Stimulated activated CD8-positive, alpha-beta memory T cell treated with anti-CD3 and anti-CD28 coated beads, Interleukin-12 subunit alpha, Interleukin-12 subunit beta, amount 100 ng/mL, for 4 hours (primary cell): ENCODE measurements at regions not wholly inside any gene's neighbourhood (a gene's known extent, or its start where the extent isn't known, plus 50 kb on each side); places are given as distances from the start of the nearest gene placed in this dataset.

Experiments used
- DNase-seq: peaks from one replicate; pipeline ENCODE4 v3.0.0-alpha.2; 2020; ENCODE audit warnings: low read depth

GRCh38 chr18:45268583-45268982 lies 346.7 kb upstream of the SLC14A2 start:
- DNase-seq: no peak

- DNase-seq: no peak
Measured at GRCh38 chr18:45270289-45270771, 344.9 kb upstream of the SLC14A2 start.

- DNase-seq: no peak
Measured at GRCh38 chr18:45274026-45274425, 341.2 kb upstream of the SLC14A2 start.

GRCh38 chr18:45275367-45276113 lies 339.7 kb upstream of the SLC14A2 start:
- no peak for DNase-seq

GRCh38 chr18:45276878-45277277 lies 338.4 kb upstream of the SLC14A2 start:
- no peak for DNase-seq

- no peak for DNase-seq
Measured at GRCh38 chr18:45277908-45278307, 337.4 kb upstream of the SLC14A2 start.

- DNase-seq: no peak
Measured at GRCh38 chr18:45280481-45281276, 334.6 kb upstream of the SLC14A2 start.

GRCh38 chr18:45282101-45282812 lies 333.0 kb upstream of the SLC14A2 start:
- no peak for DNase-seq

- no peak for DNase-seq
Measured at GRCh38 chr18:45284174-45284573, 331.1 kb upstream of the SLC14A2 start.

- no peak for DNase-seq
Measured at GRCh38 chr18:45284851-45285250, 330.4 kb upstream of the SLC14A2 start.

- no peak for DNase-seq
Measured at GRCh38 chr18:45285251-45285650, 330.0 kb upstream of the SLC14A2 start.

- DNase-seq: no peak
Measured at GRCh38 chr18:45286431-45286830, 328.8 kb upstream of the SLC14A2 start.

- no peak for DNase-seq
Measured at GRCh38 chr18:45287531-45287930, 327.7 kb upstream of the SLC14A2 start.

GRCh38 chr18:45290364-45290763 lies 324.9 kb upstream of the SLC14A2 start:
- DNase-seq: no peak

GRCh38 chr18:45291621-45292615 lies 323.4 kb upstream of the SLC14A2 start:
- DNase-seq: no peak

- DNase-seq: no peak
Measured at GRCh38 chr18:45295388-45295787, 319.9 kb upstream of the SLC14A2 start.

GRCh38 chr18:45298986-45299385 lies 316.3 kb upstream of the SLC14A2 start:
- no peak for DNase-seq

GRCh38 chr18:45303026-45303425 lies 312.2 kb upstream of the SLC14A2 start:
- DNase-seq: no peak

- no peak for DNase-seq
Measured at GRCh38 chr18:45304558-45304957, 310.7 kb upstream of the SLC14A2 start.

- DNase-seq: no peak
Measured at GRCh38 chr18:45312555-45313126, 302.6 kb upstream of the SLC14A2 start.

GRCh38 chr18:45316127-45316526 lies 299.1 kb upstream of the SLC14A2 start:
- DNase-seq: no peak
